CD4-positive, alpha-beta T cell treated with Interferon alpha-2 for 1 hour (primary cell): ENCODE measurements at regions not wholly inside any gene's neighbourhood (a gene's known extent, or its start where the extent isn't known, plus 50 kb on each side); places are given as distances from the start of the nearest gene placed in this dataset.
A peak's percentile ranks its signal among the peaks of the same experiment; 100 is the strongest.
"Not testable (repeated sequence)": the region's sequence is repeated elsewhere in the genome, so short reads cannot be mapped to it uniquely, and the experiment has no call there.

ENCODE experiments used
- DNase-seq, 2 donors: peaks; one replicate each; pipeline ENCODE4 v3.0.0-alpha.2; 2020 to 2022

- no peak for DNase-seq
Measured at GRCh38 chr6:15132854-15133670, 112.8 kb upstream of the JARID2 start.

GRCh38 chr6:15137086-15137485 lies 108.8 kb upstream of the JARID2 start:
- no peak for DNase-seq

- no peak for DNase-seq
Measured at GRCh38 chr6:15143086-15143485, 102.8 kb upstream of the JARID2 start.

- no peak for DNase-seq
Measured at GRCh38 chr6:15143540-15143939, 102.3 kb upstream of the JARID2 start.

- no peak for DNase-seq
Measured at GRCh38 chr6:15145821-15146220, 100.0 kb upstream of the JARID2 start.

- DNase-seq = no peak
Measured at GRCh38 chr6:15147827-15148226, 98.0 kb upstream of the JARID2 start.

GRCh38 chr6:15148356-15148946 lies 97.4 kb upstream of the JARID2 start:
- no peak for DNase-seq

GRCh38 chr6:15150207-15150606 lies 95.7 kb upstream of the JARID2 start:
- DNase-seq = peak in 1 of 2 donors; percentile 14

GRCh38 chr6:15152700-15153099 lies 93.2 kb upstream of the JARID2 start:
- no peak for DNase-seq

- DNase-seq = no peak
Measured at GRCh38 chr6:15153191-15153590, 92.7 kb upstream of the JARID2 start.

- DNase-seq = no peak
Measured at GRCh38 chr6:15157479-15157878, 88.4 kb upstream of the JARID2 start.

GRCh38 chr6:15158821-15159619 lies 86.8 kb upstream of the JARID2 start:
- DNase-seq = no peak

- DNase-seq = no peak
Measured at GRCh38 chr6:15160812-15161211, 85.1 kb upstream of the JARID2 start.

GRCh38 chr6:15164855-15165254 lies 81.0 kb upstream of the JARID2 start:
- not testable (repeated sequence) for DNase-seq

GRCh38 chr6:15166121-15166520 lies 79.7 kb upstream of the JARID2 start:
- DNase-seq = no peak

- DNase-seq = no peak
Measured at GRCh38 chr6:15170126-15170525, 75.7 kb upstream of the JARID2 start.

GRCh38 chr6:15171026-15171425 lies 74.8 kb upstream of the JARID2 start:
- no peak for DNase-seq

GRCh38 chr6:15176816-15177370 lies 69.0 kb upstream of the JARID2 start:
- no peak for DNase-seq

- DNase-seq = no peak
Measured at GRCh38 chr6:15183979-15184378, 61.9 kb upstream of the JARID2 start.

GRCh38 chr6:15184441-15184861 lies 61.4 kb upstream of the JARID2 start:
- DNase-seq = peak in 1 of 2 donors; percentile 21

GRCh38 chr6:15185111-15185510 lies 60.8 kb upstream of the JARID2 start:
- DNase-seq = not testable (repeated sequence)

GRCh38 chr6:15193451-15193850 lies 52.4 kb upstream of the JARID2 start:
- not testable (repeated sequence) for DNase-seq

- DNase-seq = no peak
Measured at GRCh38 chr6:15194453-15194852, 51.4 kb upstream of the JARID2 start.
